HG02763 (cell line): ENCODE measurements at regions not wholly inside any gene's neighbourhood (a gene's known extent, or its start where the extent isn't known, plus 50 kb on each side); places are given as distances from the start of the nearest gene placed in this dataset.
A peak's percentile ranks its signal among the peaks of the same experiment; 100 is the strongest.
"Not testable (repeated sequence)": the region's sequence is repeated elsewhere in the genome, so short reads cannot be mapped to it uniquely, and the experiment has no call there.

Source experiments
- ATAC-seq: cut with Tn5 transposase; IDR thresholded peaks from one replicate; pipeline ENCODE4 v1.9.1; 2021; ENCODE audit warnings: mild to moderate bottlenecking, moderate library complexity; ENCODE audit not compliant: unreplicated experiment

DNA sequence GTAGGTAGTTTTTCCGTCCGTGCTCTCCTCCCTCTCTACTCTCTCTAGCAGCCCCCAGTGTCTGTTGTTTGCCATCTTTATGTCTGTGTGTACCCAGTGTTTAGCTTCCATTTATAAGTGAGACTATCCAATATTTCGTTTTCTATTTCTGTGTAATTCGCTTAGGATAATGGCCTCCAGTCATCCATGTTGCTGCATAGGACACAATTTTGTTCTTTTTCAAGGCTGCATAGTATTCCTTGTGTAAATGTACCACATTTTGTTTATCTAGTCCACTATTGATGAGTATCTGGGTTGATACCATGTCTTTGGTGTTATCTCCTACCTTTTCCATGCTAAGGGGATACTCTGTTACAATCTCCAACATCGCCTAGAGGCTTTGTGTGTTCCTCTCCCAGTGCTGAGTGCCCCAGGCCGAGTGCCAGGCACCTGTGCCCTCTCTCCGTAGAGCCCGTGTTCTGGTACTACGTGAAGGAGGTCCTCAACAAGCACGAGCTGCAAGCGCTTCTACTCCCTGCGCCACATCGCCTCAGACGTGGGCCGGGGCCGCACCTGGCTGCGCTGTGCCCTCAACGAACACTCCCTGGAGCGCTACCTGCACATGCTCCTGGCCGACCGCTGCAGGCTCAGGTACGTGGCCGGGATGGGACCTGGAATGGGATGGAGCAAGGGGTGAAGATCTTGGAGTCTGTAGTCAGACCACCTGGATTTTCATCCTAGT is 51.0 kb downstream of the NPIPB11 start:
- ATAC-seq: not testable (repeated sequence)

DNA sequence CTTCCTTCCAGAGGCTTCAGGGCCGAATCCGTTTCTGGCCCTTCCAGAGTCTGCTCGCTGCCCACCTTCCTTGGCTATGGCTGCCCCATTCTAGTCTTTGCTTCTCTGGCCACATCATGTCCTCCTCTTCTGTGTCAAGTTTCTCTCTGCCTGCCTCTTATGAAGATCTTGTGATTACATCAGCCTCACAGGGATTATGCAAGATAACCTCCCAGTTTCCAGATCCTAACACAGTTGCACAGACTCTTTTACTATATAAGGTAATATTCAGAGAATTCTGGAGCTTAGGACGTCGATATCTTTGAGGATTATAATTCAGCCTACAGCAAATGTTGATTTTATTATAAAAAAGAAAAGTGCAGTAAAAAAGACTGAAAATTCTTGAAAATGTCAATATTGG is 52.1 kb downstream of the NPIPB11 start:
- not testable (repeated sequence) for ATAC-seq

DNA sequence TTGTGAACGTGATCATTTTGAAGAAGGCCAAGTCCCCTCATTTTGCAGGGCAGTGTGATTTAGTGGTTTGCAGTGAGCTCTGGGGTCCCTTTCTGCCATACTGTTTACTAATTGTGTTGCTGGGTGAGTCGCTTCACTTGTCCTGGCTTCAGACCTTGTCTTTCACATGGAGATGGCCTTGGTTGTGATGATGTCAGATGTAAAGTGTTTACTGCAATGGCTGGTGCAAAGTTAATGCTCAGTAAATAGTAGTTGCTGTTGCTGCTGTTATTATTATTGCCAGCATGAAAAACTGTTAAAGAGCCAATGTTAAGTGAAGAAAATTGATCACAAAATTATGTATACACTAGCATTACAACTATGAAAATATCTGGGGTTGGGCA is 53.9 kb downstream of the NPIPB11 start:
- not testable (repeated sequence) for ATAC-seq

DNA sequence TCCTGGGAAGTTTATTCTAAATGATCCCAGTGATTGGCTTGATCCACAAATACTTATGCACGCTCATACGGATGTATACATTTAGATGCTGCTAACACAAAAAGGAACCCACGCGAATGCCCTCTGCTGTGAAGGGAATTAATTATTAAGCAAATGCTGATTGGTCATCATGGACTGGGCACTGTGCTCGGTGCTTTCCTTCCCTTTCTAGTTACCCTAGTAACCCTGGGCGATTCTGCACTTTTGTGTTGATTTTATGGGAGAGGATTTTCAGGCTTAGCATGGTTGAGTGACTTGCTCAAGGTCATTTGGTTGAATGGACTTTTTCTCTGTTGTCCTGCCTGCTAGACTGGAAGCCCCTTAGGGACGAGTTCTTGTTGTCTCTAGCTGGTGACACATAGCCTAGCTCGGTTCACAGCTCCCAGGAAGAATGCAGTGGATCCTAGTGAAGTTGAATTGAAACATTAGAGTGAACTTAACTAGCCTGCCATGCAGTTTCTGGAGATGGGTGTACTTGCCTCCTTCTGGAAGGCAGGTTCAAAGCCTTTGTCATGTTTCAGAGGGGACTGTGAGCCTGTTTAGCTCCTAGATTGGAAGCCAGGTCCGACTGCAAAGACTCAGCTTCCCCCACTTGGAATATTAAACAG is 54.4 kb downstream of the NPIPB11 start:
- not testable (repeated sequence) for ATAC-seq

DNA sequence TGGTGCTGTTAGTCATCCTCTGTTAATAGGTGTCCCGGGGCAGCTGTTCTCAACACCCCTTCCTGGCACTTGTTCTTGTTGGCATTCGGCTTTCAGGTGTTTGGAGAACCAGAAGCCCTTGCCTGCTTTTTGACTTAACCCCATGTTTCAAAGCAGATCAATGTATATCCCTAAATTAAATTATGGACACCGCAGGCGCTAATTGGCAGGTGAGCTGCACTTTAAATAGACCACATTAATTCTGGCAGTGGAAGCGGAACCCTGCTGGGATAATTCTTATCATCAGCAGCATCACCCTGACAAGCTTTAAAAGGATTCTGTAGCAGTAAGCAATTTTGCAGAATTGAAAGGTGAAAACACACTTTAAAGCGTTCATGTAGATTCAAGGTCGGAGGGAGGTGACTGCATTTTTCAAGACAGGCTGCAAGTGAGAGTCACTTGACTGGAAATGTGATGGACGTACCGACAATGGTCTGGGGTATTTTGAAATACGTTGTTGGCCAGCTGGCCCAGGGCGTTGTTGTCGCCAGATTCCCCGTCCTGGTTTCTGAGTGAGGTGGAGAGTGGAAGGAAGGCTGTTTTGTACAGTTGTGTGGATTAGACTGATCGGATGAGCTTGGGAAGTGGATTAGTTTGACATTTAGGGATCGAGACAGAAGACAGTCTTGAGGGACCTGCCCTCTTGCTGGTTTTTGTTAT is 55.1 kb downstream of the NPIPB11 start:
- ATAC-seq: not testable (repeated sequence)

DNA sequence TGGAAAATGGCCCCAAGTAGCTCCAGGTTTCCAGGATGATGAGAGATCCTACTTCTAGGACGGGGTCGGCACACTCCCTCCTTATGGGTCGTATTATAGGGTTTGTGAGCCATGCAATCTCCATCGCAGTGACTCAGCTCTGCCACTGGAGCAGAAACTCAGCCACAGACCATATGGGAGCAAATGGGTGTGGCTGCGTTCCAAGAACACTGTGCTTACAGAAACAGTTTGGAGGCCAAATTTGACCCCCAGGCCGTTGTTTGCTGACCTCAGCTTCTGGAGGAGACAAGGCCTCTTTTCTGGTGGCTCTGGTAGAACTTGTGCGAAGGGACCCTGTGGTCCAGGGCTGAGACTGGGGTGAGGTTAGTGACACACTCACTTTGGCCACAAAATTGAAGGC is 56.5 kb downstream of the NPIPB11 start:
- ATAC-seq: not testable (repeated sequence)

DNA sequence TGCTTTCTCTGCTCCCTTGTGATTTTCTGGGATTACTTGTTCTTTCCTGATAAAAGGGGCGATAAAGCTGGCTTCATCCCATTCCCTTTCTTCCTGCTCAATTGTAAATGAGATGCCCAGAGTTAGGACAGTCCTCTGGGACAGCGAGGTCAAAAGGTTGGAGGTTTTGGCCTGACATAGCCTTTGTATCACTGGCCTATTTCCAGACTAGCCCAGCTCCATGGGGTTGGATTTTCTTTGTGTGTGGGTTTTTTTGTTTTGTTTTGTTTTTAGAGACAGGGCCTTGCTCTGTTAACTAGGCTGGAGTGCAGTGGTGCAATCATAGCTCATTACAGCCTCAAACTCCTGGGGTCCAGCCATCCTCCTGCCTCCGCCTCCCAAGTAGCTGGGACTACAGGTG is 57.8 kb downstream of the NPIPB11 start:
- not testable (repeated sequence) for ATAC-seq

DNA sequence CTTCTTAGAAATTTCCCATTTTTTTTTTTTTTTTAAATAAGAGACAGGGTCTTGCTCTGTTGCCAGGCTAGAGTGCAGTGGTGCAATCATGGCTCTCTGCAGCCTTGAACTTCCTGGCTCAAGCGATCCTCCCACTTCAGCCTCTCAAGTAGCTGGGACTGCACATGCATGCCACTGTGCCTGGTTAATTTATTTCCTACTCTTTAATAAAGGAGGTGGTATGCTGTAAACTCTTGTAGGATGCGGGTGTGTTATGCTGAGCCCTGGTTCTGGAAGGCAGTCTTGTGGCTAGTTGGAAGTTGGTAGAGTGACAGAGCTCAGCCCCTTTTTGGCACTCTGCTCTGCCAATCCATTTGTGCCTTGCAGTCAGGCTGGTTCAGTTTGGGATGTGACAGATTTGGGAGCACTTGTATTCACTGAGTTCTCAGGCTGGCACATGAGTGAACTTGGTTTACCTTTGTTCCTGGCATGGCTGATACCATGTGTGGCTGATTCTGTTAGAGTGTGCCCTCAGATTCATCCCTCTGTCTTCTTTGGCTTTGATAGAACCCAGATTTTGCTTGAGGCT is 58.3 kb downstream of the NPIPB11 start:
- not testable (repeated sequence) for ATAC-seq

DNA sequence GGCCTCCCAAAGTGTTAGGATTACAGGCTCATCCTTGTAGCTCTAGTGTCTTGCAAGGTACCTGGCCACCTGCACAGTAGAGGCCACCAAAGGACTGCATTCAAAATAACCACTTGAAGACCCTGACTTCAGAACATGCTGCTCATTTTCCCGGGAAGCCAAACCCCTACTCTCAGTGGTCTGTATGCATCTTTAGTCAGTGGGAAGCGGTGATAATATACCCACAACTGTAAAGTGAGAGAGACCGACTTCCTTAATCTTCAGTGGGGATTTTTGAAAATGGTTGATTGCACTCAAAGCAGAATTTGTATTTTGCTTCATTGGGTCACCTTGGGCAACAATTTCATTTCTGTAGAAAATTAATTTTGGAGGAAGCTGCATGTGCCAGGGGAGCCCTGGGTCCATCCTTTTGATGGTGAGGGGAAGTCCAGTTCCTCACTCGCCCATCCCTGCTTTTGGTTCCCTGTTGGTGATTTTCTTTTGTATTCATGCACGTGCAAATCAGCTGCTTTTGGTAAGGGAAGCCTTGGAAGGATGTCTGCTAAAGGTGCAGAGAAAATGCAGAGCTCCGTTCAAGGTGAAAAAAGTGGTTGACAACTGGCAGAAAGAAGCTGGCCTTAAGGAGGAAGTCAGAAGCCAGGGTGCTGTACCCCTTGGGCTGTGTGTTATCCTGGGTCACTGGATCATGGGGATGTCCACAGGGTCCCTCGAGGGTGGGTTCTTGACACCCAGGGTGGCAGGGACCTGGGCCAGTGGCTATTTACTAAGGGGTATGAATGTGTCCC is 59.5 kb downstream of the NPIPB11 start:
- ATAC-seq: not testable (repeated sequence)

DNA sequence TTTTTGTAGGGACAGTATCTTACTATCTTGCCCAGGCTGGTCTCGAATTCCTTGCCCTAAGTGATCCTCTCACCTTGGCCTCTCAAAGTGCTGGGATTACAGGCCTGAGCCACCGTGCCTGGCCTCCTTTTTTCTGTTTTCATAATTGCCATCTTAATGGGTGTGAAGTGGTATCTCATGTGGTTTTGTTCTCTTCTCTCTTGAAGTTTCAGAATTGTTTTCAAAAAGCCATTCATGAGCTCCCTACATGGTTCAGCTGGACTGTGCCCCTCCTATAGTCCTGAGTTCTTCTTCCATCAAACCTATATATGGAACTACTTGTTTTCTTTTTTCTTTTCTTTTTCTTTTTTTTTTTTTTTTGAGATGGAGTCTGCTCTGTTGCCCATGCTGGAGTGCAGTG is 60.3 kb downstream of the NPIPB11 start:
- not testable (repeated sequence) for ATAC-seq

DNA sequence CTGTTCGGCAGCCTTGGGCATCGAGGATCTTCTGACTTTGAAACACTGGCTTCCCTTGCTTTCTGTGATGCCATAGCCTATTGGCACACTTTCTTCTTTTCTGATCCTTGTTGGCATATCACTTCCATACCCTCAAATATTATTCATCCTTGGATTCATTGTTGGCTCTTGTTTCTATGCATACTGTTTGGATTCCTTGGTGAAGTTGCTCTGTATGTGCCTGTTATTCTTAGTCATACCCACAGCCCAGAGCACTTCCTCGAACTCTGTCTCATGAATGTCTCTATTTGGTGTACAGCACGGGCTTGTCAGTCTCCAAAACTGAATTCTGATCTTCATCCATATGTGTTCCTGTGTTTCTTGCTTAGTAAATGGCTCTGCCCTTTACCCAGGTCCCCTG is 63.6 kb downstream of the NPIPB11 start:
- ATAC-seq: not testable (repeated sequence)

DNA sequence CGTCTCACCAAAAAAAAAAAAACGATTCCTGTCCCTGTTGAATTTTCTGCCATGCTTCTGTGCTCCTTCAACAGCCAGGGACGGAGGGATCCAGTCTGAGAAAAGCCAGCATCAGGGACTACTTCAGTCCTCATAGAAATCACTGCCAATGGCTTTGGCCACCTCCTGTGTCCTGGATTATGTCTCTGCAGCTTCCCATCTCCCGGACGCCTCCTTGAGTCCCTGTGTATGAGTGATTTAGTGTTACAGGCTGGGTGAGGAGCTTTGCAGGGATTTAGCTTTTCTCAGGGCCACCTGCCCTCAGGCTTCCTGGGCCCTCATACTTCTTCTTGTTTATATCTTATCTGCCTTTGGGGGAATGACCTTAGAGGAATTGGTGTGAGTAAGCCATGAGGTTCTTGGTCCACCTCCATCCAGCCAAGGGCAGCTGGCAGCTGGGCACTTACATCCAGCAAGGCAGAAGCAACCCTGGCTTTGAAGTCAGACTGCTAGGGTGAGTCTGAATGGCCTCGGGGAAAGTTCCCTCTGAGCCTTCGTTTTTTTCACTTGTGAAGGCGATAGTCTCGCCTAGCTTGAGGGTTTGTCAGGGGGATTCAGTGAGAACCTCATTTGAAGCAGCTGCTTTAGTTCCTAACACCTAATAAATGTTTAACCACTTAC is 65.6 kb downstream of the NPIPB11 start:
- ATAC-seq: not testable (repeated sequence)

DNA sequence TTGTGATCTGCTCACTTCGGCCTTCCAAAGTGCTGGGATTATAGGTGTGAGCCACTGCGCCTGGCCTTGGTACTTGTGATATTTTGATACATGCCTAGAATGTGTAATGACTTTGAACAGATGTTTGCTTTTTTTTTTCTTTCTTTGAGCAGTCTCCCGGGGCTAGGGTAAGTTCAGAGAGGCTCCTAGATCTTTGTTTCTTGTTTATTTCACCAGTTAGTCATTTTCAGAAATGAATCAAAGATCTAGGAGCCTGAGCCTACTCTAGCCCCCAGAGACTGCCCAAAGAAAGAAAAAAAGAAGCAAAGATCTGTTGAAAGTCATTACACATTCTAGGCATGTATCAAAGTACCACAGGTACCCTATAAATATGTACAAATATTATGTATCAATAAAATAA is 66.3 kb downstream of the NPIPB11 start:
- ATAC-seq: not testable (repeated sequence)

DNA sequence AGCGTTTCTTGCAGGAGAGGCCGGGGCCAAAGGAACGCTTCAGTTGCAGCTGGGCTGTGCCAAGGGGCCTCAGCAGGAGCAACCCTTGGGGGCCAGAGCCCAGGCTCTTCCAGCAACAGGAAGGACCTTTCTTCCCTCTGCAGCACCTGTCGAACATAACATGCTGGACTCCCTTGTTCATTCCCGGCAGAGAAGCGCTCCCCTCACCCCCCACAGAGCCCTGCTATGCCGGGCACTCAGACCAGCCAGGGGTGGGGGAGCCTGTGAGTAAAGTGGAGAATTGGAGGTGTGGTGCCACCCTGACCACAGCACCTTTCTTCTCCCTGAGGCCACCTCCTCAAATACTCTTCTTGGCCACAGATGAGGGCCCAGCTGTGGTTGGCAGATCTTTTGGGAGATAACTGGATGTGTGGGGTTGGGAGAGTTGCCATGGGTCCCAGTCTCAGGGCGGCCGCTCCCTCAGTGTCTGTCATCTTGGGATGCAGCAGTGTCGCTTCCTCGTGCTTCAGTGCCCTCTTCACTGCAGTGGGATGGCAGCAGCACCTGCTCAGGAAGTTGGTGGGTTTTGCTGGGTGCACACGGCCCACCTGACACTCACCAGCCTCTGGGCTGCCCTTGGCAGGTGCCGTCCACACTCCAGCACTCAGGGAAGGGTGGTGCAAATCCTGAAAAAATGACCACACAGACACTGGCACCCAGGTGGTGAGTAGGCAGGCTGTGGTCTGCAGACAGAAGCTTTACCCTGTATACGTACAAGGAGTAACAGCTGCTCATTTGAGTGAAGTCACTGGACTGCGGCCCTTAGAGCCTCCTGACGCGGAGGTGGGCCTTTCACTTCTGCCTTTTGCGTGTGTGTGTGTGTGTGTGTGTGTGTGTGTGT is 67.5 kb downstream of the NPIPB11 start:
- ATAC-seq: peak; percentile 55

DNA sequence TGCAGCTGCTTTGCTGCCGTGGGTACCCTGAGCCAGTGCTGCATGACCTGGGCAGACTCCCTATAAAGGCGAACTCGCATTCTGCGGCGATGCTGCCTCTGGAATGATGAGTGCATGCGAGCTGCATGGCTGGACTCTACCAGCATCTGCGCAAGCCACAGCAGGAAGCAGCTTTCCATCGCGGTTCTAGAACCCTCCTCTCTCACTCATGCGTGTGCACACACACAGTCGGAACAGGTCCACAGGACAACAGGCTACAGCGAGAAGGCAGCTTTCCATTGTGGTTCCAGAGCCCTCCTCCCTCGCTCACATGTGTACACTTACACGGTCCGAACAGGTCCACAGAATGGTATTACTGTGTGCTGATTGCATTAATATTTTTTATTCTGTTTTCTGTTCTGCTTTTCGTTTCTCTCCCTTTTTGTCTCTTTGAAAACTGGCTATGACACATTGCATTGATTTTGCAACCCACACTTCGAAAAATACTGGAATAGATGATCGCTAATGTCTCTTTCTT is 69.1 kb downstream of the NPIPB11 start:
- not testable (repeated sequence) for ATAC-seq

DNA sequence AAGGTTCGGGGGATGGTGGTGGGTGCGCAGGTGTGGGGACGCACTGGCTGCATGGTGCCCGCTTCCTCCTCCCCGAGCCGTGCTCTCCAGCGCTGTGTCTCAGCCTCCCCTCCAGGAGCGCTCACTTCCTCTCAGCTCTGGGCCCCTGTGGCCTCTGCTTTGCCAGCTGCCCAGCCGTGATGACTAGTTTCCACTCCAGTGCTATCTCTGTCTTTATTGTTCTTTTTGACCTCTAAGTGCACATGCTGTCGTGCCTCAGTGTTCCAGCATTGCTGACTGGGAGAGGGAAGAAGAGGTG is 71.0 kb downstream of the NPIPB11 start:
- ATAC-seq: not testable (repeated sequence)

DNA sequence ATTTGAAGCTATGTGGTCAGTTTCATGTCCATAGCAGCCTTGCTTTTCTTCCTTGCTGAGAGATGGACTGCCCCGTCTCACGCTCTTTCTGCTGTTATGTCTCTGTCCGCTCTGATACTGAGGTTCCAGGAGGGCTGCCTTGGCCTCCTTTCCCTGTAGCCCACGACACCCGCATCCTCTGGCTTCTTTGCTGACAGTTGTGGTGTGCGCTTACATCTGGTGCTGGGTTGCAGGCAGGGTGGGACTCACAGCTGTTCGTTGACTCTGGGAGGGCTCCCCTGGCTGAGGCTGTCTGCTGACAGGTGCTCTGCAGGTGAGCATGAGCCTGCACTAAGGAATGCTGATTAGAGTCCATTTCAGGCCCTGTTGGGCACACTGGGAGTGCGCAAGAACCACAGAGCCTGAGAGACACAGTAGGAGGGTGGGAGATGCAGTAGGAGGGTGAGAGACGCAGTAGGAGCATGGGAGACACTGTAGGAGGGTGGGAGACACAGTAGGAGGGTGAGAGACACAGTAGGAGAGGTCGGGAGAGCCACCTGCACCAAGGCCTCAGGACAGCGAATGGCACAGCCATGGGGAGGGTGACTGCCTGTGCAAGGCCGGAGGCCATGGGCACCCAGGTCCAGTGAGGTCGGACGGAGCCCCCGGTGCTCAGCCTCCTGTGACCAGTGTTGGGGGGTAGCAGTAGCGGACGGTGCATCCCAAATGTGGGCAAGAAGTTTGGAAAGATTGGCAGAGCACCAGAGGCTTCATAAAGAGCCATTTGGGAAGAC is 71.5 kb downstream of the NPIPB11 start:
- not testable (repeated sequence) for ATAC-seq

DNA sequence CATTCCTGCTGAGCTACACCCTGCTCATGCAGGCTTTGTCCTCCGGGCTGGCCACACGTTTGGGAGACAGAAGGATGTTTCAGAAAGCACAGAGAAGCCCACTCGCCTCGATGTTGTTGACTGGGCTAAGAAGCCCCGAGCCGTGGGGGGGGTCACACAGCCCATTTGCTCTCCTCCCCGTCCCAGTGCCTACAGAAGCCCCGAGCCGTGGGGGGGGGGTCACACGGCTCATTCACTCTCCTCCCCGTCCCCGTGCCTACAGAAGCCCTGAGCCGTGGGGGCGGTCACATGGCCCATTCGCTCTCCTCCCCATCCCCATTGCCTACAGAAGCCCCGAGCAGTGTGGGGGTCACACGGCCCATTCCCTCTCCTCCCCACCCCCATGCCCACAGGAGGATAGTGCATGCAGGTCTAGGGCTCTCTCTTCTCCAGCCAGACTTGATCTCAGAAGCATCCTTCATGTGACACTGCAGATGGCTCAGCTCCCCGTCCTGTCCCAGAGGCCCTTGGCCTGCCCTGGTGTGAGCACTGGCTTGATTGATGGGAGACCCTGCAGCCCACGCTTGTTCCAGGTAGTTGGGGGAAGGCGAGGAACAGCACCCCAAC is 72.9 kb downstream of the NPIPB11 start:
- not testable (repeated sequence) for ATAC-seq
